Osteocyte (in vitro differentiated cells): ENCODE measurements at regions not wholly inside any gene's neighbourhood (a gene's known extent, or its start where the extent isn't known, plus 50 kb on each side); places are given as distances from the start of the nearest gene placed in this dataset.

ENCODE experiments used
- DNase-seq: peaks from one replicate; pipeline ENCODE4 v3.0.0; 2021; ENCODE audit warnings: mixed read lengths; ENCODE audit not compliant: unreplicated experiment; ENCODE audit errors: extremely low spot score
- H3K27ac Mint-ChIP-seq: one replicate; pipeline ENCODE4 v1.8.0; 2021; ENCODE audit warnings: mild to moderate bottlenecking, mixed read lengths; ENCODE audit not compliant: unreplicated experiment
- H3K27me3 Mint-ChIP-seq: one replicate; pipeline ENCODE4 v1.8.0; 2021; ENCODE audit warnings: mixed read lengths; ENCODE audit not compliant: unreplicated experiment
- H3K36me3 Mint-ChIP-seq: one replicate; pipeline ENCODE4 v1.8.0; 2021; ENCODE audit warnings: mixed read lengths; ENCODE audit not compliant: unreplicated experiment
- H3K4me1 Mint-ChIP-seq: one replicate; pipeline ENCODE4 v1.8.0; 2021; ENCODE audit warnings: mixed read lengths; ENCODE audit not compliant: unreplicated experiment
- H3K4me3 Mint-ChIP-seq: one replicate; pipeline ENCODE4 v1.8.0; 2021; ENCODE audit warnings: mild to moderate bottlenecking, moderate library complexity, mixed read lengths; ENCODE audit not compliant: unreplicated experiment
- H3K9me3 Mint-ChIP-seq: one replicate; pipeline ENCODE4 v1.8.0; 2021; ENCODE audit warnings: mixed read lengths; ENCODE audit not compliant: unreplicated experiment
- TF ChIP-seq, protein P1 (sequence below): fragments of 200-600 bp; sonication (generic); IDR thresholded peaks from 2 replicates; pipeline ENCODE4 v1.5.0; 2021; ENCODE audit warnings: antibody characterized with exemption, mild to moderate bottlenecking, moderate library complexity

DNA sequence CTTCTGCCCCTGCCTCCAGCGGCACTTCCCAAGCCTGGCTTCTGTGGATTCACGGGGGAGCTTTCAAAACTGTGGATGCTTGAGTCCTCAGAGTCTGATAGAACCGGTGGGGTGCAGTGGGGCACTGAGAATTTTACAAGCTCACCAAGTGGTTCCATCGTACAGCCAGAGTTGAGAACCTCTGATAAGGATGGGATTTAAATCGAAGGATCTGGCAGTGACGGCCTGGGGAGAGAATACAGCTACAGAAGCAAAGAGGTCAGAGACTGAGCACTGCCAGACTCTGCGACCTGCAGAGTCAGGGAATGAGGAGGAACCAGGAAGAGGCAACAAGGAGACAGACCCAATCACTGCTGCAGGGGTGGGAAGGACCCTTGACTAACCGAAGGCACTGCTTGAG is 124.6 kb upstream of the BOD1 start:
- no peak overlapping the region for H3K4me3 Mint-ChIP-seq
- no peak overlapping the region for H3K27ac Mint-ChIP-seq
- H3K27me3 Mint-ChIP-seq, result no peaks in the 10 kb centered on the region
- H3K36me3 Mint-ChIP-seq, result no peaks in the 10 kb centered on the region
- H3K9me3 Mint-ChIP-seq, result no peaks in the 10 kb centered on the region
- TF ChIP-seq, protein P1, sequence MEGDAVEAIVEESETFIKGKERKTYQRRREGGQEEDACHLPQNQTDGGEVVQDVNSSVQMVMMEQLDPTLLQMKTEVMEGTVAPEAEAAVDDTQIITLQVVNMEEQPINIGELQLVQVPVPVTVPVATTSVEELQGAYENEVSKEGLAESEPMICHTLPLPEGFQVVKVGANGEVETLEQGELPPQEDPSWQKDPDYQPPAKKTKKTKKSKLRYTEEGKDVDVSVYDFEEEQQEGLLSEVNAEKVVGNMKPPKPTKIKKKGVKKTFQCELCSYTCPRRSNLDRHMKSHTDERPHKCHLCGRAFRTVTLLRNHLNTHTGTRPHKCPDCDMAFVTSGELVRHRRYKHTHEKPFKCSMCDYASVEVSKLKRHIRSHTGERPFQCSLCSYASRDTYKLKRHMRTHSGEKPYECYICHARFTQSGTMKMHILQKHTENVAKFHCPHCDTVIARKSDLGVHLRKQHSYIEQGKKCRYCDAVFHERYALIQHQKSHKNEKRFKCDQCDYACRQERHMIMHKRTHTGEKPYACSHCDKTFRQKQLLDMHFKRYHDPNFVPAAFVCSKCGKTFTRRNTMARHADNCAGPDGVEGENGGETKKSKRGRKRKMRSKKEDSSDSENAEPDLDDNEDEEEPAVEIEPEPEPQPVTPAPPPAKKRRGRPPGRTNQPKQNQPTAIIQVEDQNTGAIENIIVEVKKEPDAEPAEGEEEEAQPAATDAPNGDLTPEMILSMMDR, result no peak
- no peak for DNase-seq
- peaks cover 15% of the 10 kb centered on the region for H3K4me1 Mint-ChIP-seq

DNA sequence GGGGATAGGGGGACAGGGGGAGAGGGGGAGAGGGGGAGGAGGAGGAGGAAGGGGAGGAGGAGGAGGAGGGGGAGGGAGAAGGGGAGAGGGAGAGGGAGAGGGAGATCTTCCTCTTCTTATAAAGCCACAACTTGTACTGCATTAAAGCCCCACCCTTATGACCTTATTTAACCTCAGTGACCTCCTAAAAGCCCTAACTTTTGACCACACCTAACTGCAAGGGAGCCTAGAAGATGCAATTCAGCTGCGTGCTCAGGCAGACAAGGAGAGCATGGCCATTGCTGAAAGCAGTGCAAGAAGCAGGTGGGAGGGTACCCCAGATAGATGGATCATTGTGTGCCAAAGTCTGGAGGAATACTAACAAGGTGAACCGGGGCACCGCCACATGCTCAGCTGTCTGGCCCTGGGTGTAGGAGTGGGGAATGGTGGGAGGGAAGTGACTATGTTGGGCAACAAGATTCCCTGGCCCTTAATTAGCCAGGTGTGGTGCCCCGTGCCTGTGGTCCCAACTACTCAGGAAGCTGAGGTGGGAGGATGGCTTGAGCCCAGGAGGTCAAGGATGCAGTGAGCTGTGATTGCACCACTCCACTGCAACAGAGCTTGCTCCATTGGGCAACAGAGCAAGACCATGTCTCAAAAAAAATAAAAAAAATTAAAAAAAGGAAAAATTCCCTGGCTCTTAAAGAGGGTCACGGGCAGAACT is 125.4 kb upstream of the BOD1 start:
- H3K36me3 Mint-ChIP-seq, result no peaks in the 10 kb centered on the region

DNA sequence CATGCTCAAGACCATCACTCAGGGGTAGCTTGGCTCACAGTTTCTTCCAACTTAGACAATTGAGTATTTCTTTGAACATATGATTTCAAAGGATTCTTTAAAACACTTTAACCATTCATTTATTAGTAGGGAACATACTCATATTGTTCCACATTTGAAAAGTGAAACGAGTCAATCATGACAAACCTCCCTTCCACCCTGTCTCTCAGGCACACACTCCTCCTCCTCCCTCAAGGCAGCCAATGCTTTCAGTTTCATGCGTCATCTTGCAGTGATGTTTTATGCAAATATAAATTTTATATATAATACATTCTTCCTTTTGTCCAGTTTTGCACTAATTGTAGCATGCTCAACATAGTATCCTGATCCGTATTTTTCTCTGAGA is 126.0 kb upstream of the BOD1 start:
- H3K27me3 Mint-ChIP-seq, result no peaks in the 10 kb centered on the region
- TF ChIP-seq, protein P1, result no peak
- H3K9me3 Mint-ChIP-seq, result no peaks in the 10 kb centered on the region
- DNase-seq, result no peak
- no peaks in the 10 kb centered on the region for H3K36me3 Mint-ChIP-seq
- H3K27ac Mint-ChIP-seq, result no peak overlapping the region
- H3K4me1 Mint-ChIP-seq, result peaks cover 14% of the 10 kb centered on the region
- no peak overlapping the region for H3K4me3 Mint-ChIP-seq

More for the DNA sequence above, 125.4 kb upstream of the BOD1 start:
- H3K27me3 Mint-ChIP-seq, result no peaks in the 10 kb centered on the region
- TF ChIP-seq, protein P1, result no peak
- no peak overlapping the region for H3K27ac Mint-ChIP-seq
- no peaks in the 10 kb centered on the region for H3K9me3 Mint-ChIP-seq
- H3K4me1 Mint-ChIP-seq, result peaks cover 15% of the 10 kb centered on the region
- H3K4me3 Mint-ChIP-seq, result no peak overlapping the region
- no peak for DNase-seq

DNA sequence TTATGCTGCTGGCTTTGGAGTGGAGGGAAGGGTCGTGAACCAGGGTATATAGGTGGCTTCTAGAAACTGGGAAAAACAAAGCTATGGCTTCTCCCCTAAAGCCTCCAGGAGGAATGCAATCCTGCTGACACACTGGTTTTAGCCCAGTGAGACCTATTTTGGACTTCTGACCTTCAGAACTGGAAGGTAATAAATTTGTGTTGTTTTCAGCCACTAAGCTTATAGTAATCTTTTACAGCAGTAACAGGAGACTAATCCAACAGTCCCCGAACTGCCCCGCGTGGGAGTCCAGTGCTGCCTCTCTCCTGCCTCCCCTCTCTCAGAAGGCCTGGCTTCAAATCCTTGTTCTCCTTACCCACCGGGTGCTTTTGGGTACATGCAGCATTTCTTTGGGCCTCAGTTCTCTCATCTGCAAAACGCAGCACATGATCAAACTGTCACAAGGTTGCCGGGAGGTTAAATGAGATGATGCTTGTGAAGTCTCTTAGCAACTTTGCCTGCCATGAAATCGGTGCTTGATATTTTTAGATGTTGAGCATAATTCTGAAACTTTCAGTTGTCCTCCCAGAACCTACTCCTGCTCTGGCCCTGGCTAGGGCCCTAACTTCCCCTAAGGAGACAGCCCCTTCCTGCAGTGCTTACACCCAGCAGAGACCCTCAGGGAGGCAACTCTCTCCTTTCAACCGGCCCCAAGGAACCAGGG is 127.3 kb upstream of the BOD1 start:
- Mint-ChIP-seq H3K4me1 (peaks cover 13% of the 10 kb centered on the region), H3K9me3 (no peaks in the 10 kb centered on the region), H3K27me3 (no peaks in the 10 kb centered on the region), H3K27ac (no peak overlapping the region), H3K36me3 (no peaks in the 10 kb centered on the region), H3K4me3 (no peak overlapping the region)
- TF ChIP-seq, protein P1, result no peak
- DNase-seq, result no peak

DNA sequence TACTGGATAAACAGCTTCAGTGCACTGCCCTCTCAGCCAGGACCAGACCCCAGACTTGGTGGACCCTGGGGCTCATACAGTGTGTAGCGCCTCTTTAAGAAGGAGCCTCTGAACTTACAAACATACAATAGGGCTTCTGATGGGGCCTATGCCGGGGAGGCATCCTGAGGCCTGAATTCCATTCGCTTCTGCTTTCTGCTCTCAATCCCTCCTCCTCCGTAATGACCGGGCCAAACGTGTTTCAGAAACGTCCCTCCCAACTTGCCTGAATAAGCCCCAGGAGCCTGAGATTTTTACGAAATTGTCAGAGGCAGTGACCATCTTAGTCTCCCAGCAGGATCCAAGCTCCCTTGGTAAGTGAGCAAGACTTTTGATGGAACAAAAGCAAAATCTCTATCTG is 128.1 kb upstream of the BOD1 start:
- H3K4me1 Mint-ChIP-seq, result peaks cover 11% of the 10 kb centered on the region

More for the DNA sequence above, 128.1 kb upstream of the BOD1 start:
- TF ChIP-seq, protein P1, result no peak
- Mint-ChIP-seq H3K27ac (no peak overlapping the region), H3K36me3 (no peaks in the 10 kb centered on the region), H3K9me3 (no peaks in the 10 kb centered on the region), H3K4me3 (no peak overlapping the region), H3K27me3 (no peaks in the 10 kb centered on the region)
- no peak for DNase-seq
